Lower leg skin (tissue), 3 donors: ENCODE measurements at regions not wholly inside any gene's neighbourhood (a gene's known extent, or its start where the extent isn't known, plus 50 kb on each side); places are given as distances from the start of the nearest gene placed in this dataset.

Experiments
- CTCF ChIP-seq, 3 donors: fragments of 450-650 bp; IDR thresholded peaks; one replicate each; pipeline ENCODE4 v1.5.1; 2016; ENCODE audit warnings: antibody characterized with exemption in 3 of 3, mild to moderate bottlenecking in 3 of 3, moderate library complexity in 2 of 3
- POLR2A ChIP-seq, 2 donors: fragments of 450-650 bp; IDR thresholded peaks; one replicate each; pipeline ENCODE4 v1.6.1; 2016 to 2017; ENCODE audit warnings: antibody characterized with exemption in 2 of 2, mild to moderate bottlenecking in 1 of 2, moderate library complexity in 1 of 2

- no peak for TF ChIP-seq CTCF (IDR thresholded peaks at IDR 0.05)
- no peak for TF ChIP-seq POLR2A (IDR thresholded peaks at IDR 0.05)
Measured at GRCh38 chr1:194309697-194310096, 1123.3 kb upstream of the B3GALT2 start.
